HG02763 (cell line): ENCODE measurements at regions not wholly inside any gene's neighbourhood (a gene's known extent, or its start where the extent isn't known, plus 50 kb on each side); places are given as distances from the start of the nearest gene placed in this dataset.

Source experiments
- ATAC-seq: cut with Tn5 transposase; IDR thresholded peaks from one replicate; pipeline ENCODE4 v1.9.1; 2021; ENCODE audit warnings: mild to moderate bottlenecking, moderate library complexity; ENCODE audit not compliant: unreplicated experiment

DNA sequence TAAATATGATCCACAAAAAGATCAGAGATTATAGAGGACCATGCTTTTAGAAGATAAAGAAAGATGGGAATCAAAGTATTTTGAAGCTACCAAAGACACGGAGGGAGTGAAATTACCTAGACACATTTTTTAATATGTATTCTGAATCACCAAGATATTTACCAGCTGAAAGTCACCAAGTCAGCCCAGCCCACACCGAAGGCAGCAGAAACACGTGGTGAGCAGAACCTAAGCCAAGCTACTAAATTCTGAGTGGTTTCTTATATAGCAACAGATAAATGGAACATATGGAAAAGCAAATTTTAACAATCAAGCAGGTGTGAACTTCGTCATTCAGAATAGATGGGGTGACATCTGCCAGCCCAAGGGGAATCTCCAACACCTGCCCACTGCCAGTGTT, 134.7 kb upstream of the AKR1E2 start:
- ATAC-seq: no peak

GRCh38 chr10:4688601-4689000, 137.4 kb upstream of the AKR1E2 start:
- no peak for ATAC-seq

GRCh38 chr10:4688168-4688567, 137.8 kb upstream of the AKR1E2 start:
- no peak for ATAC-seq

- no peak for ATAC-seq
Observed at GRCh38 chr10:4687397-4687796, 138.6 kb upstream of the AKR1E2 start.

DNA sequence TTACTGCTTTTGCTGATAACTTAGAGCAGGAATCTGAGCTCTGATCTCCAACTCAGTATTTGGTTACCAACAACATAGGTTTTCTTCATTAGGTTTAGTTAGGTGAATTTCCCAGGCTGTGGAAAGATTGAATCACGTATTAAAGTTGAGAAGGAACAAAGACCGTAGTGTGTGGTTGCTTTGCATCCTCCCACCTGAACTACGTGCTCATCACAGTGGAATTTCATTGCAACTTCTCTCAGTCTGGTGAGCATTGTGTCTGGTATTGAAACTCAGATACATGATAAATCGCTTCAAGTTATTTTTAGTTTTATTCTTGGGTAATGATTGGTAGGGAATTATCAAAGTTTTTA, 139.4 kb upstream of the AKR1E2 start:
- no peak for ATAC-seq

DNA sequence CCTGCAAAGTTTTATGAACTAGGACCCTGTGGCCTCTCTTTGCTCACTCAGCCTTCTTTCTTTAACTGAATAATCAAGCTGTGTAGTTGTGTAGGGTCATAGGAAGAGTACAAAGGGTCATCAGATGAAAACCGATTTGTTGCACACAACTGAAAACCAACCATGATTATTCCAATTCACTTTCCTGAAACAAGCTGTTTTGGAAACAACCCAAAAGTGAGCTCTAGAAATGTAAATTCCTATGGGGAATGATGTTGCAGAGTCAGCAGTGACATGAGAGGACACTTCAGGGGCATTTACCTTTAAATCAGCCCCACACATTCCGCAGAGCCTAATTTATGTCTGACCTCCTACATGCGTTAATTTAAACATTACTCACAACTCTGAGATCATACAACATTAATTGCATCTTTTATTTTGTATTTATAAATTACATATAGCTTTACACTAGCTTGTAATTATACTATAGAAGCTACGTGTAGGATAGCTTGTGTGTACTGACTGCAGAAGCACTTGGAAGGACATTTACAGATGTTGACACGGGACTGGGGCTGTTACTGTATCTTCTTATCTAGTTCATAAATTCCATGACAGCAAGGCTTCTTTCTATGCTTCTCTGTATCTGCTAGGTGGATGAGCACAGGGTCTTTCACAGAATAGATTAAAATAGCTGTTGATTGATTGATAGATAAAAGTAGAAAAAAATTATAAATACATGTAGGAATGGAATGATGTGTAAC, 139.9 kb upstream of the AKR1E2 start:
- ATAC-seq: no peak

GRCh38 chr10:4685491-4685890, 140.5 kb upstream of the AKR1E2 start:
- no peak for ATAC-seq

GRCh38 chr10:4684434-4684833, 141.6 kb upstream of the AKR1E2 start:
- ATAC-seq: no peak

DNA sequence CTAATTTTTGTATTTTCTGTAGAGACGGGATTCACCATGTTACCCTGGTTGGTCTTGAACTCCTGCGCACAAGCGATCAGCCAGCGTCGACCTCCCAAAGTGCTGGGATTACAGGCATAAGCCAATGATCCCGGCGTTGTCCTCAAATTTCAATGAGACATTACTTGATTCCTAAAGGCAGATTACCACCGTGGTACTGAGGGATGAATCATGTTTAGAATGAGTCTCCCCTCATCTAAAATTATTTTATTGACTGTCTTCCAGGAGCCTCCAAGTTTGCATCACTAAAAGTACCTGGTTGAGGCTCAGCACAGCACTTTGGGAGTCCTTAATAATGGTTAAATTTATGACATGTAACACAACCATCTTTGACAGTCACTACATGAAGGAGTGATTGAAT, 142.2 kb upstream of the AKR1E2 start:
- ATAC-seq: no peak

GRCh38 chr10:4683137-4683536, 142.9 kb upstream of the AKR1E2 start:
- no peak for ATAC-seq

DNA sequence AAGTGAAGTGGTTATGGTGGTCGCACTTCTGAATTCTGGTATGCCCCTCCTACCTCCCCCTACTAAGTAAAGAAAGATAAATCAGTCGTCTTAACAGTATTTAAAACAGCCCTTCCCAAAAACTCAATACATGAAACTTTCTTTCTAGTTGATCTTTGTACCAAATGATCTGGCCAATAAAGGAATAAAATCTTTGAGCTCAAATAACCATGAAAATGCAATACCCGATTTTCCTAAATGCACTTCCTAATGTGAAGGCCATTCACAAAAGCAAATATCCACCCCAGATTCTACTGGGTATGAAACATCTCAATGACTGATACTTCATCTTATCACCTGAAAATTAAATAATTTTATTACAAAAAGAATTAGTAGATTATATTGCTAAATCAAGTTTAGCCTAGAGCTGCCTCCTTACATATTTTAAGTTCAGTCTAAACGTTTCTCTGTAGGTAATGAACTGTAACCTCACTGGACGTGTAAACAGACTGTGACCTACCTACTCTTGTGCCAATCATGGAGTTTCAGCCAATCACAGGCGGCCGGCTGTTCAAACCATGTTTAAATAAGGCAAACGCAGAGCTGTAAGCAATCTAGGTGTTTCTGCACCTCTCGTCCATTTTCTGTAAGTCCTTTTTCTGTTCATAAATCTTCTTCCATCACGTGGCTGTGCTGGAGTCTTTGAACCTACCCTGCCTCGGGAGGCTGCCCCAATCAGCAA, 146.9 kb upstream of the AKR1E2 start:
- ATAC-seq: no peak

- no peak for ATAC-seq
Observed at GRCh38 chr10:4678023-4678950, 147.7 kb upstream of the AKR1E2 start.

DNA sequence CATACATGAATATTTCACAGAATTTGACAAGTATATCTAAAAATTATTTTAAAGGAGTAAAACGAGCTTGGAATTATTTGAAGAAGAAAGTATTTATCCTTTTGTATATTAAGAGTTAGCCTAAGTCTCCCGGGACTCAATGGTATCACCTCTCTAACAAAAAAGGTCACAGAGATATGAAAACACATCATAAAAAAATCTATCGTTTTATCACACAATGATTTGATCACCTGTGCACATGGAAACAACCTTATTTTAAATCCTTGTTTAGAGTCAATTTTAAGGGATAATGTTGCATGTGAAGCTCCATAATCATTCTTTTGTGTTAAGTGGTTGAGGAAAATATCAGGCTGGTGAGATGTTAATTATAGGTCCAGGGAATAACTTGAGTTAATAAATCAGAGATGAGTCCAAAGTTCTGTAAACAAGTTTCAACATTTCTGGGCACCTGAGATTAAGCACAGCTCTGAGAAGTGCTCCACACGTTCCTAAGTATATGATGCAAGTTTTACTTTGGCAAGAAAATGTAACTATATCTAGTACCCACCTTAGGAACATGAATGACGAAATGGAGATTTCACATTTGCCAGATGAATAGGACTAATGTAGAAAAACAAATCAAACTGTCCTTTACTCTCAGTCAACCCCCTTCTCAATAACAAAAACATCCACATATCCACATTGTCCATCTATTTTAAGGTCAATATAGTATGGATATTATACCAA, 148.5 kb upstream of the AKR1E2 start:
- no peak for ATAC-seq

- no peak for ATAC-seq
Observed at GRCh38 chr10:4676566-4676965, 149.4 kb upstream of the AKR1E2 start.

GRCh38 chr10:4675808-4676207, 150.2 kb upstream of the AKR1E2 start:
- ATAC-seq: no peak

- no peak for ATAC-seq
Observed at GRCh38 chr10:4673279-4674040, 152.5 kb upstream of the AKR1E2 start.

DNA sequence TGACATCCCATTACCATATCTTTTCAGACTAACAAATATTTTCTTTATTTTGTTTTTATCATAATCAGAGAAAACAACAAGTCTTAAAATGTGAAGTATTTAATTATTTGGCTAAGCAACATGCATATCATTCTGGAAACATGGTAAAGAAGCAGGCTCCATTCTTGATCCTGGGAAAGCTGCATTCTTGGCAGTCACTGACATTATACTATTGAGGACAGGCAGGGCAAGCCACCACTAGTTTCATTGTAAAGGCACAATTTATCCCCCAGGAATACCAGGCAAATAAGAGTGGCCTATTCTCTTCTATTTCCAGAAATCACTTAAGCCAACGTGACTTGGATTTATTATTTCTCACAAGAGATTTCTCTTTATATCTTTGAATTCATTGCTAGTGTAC, 153.8 kb upstream of the AKR1E2 start:
- ATAC-seq: no peak

GRCh38 chr10:4671451-4672145, 154.4 kb upstream of the AKR1E2 start:
- no peak for ATAC-seq

- ATAC-seq: no peak
Observed at GRCh38 chr10:4670737-4671136, 155.3 kb upstream of the AKR1E2 start.

DNA sequence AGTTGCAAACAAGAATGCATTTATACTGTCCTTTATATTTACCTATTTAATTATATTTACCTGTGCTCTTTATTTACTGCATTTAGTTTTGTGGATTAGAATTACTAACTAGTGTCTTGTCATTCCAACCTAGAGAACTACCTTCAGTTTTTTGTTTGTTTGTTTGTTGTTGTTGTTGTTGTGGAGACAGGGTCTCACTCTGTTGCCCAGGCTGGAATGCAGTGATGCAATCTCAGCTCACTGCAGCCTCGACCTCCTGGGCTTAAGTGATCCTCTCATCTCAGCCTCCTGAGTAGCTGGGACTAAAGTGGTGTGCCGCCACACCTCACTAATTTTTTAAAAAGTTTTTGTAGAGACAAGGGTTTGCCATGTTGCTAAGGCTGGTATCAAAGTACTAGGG, 156.4 kb upstream of the AKR1E2 start:
- no peak for ATAC-seq
